ENCODE measurements at regions not wholly inside any gene's neighbourhood (a gene's known extent, or its start where the extent isn't known, plus 50 kb on each side); places are given as distances from the start of the nearest gene placed in this dataset.

- TF ChIP-seq CTCF (IDR thresholded peaks at IDR 0.05 in 2 of 3, conservative IDR thresholded peaks at IDR 0.05 in 1 of 3; ENCODE audit: control insufficient read depth in 2 of 3, extremely low read depth in 1 of 3, insufficient read depth in 1 of 3, low read depth in 3 of 3, low read length in 3 of 3) (no peak), GABPA (IDR thresholded peaks at IDR 0.05; ENCODE audit: low read depth) (no peak), RAD21 (IDR thresholded peaks at IDR 0.05; ENCODE audit: insufficient read depth, low read depth, low read length) (no peak), CHD2 (IDR thresholded peaks at IDR 0.05; ENCODE audit: borderline replicate concordance, low read depth, low read length) (no peak), POLR2AphosphoS2 (IDR thresholded peaks at IDR 0.05; ENCODE audit: low read depth, low read length) (no peak), CBFB (IDR thresholded peaks at IDR 0.05; ENCODE audit: low read depth) (no peak), SUPT20H (IDR thresholded peaks at IDR 0.05; ENCODE audit: borderline replicate concordance, control insufficient read depth, low read depth, low read length) (no peak), STAT1 (conservative IDR thresholded peaks at IDR 0.05) (no peak), ATF7 (IDR thresholded peaks at IDR 0.05; ENCODE audit: low read depth) (no peak)
Measured at GRCh38 chr3:34388830-34389229, 590.4 kb downstream of the PDCD6IP start.
